Thymus (tissue), 11 donors: ENCODE measurements at regions not wholly inside any gene's neighbourhood (a gene's known extent, or its start where the extent isn't known, plus 50 kb on each side); places are given as distances from the start of the nearest gene placed in this dataset.

ENCODE experiments used
- DNase-seq, 9 donors: peaks; one replicate each; pipeline ENCODE4 v3.0.0-alpha.2; 2013; ENCODE audit warnings: low spot score in 9 of 9, low read depth in 6 of 9, missing footprints in 1 of 9
- H3K27ac ChIP-seq, 2 donors: one replicate each; pipeline ENCODE4 v1.5.1; 2013; ENCODE audit warnings: control low read depth in 1 of 2, low read depth in 1 of 2, low read length in 1 of 2, mild to moderate bottlenecking in 1 of 2, moderate library complexity in 1 of 2
- H3K27me3 ChIP-seq, 2 donors: one replicate each; pipeline ENCODE4 v1.5.1; 2013; ENCODE audit warnings: low read length in 1 of 2; ENCODE audit not compliant: control insufficient read depth in 2 of 2, insufficient read depth in 1 of 2
- H3K36me3 ChIP-seq, 2 donors: one replicate each; pipeline ENCODE4 v1.5.1; 2013; ENCODE audit warnings: low read length in 1 of 2, mild to moderate bottlenecking in 1 of 2, moderate library complexity in 1 of 2; ENCODE audit not compliant: control insufficient read depth in 2 of 2, insufficient read depth in 2 of 2
- H3K4me1 ChIP-seq, 2 donors: one replicate each; pipeline ENCODE4 v1.5.1; 2013; ENCODE audit warnings: low read length in 2 of 2; ENCODE audit not compliant: control insufficient read depth in 2 of 2, insufficient read depth in 2 of 2
- H3K4me3 ChIP-seq, 2 donors: one replicate each; pipeline ENCODE4 v1.5.1; 2013; ENCODE audit warnings: low read length in 2 of 2, control low read depth in 1 of 2, mild to moderate bottlenecking in 1 of 2
- H3K9me3 ChIP-seq, 2 donors: one replicate each; pipeline ENCODE4 v1.5.1; 2013; ENCODE audit warnings: low read length in 1 of 2, mild to moderate bottlenecking in 1 of 2; ENCODE audit not compliant: control insufficient read depth in 2 of 2, insufficient read depth in 1 of 2
- WGBS: extraction: QIAGEN DNeasy Blood & Tissue Kit; methylation state at CpG from one replicate; pipeline ENCODE4 v1.1.7; 2013; 5-methylcytosine and 5-hydroxymethylcytosine counted together
- donor health status: healthy.

- no peak for DNase-seq
- H3K27me3 ChIP-seq = no peaks in the 10 kb centered on the region
- H3K36me3 ChIP-seq = no peaks in the 10 kb centered on the region
- H3K4me3 ChIP-seq = no peak overlapping the region
- H3K9me3 ChIP-seq = no peaks in the 10 kb centered on the region
- no peaks in the 10 kb centered on the region for H3K4me1 ChIP-seq
- H3K27ac ChIP-seq = no peak overlapping the region
- 92% methylated on average over 8 of the region's 8 CpGs for WGBS
These were observed 94.7 kb downstream of the SYNE3 start for GRCh38 chr14:95421741-95422140.

GRCh38 chr14:95420060-95420459 lies 96.4 kb downstream of the SYNE3 start:
- WGBS = 98% methylated on average over 3 of the region's 3 CpGs
- Histone ChIP-seq H3K27me3 (no peaks in the 10 kb centered on the region), H3K4me1 (no peaks in the 10 kb centered on the region), H3K27ac (no peak overlapping the region), H3K9me3 (no peaks in the 10 kb centered on the region), H3K36me3 (no peaks in the 10 kb centered on the region), H3K4me3 (no peak overlapping the region)
- DNase-seq = no peak

GRCh38 chr14:95419569-95419968 lies 96.9 kb downstream of the SYNE3 start:
- 72% methylated on average over 4 of the region's 4 CpGs for WGBS
- no peaks in the 10 kb centered on the region for H3K36me3 ChIP-seq
- H3K27ac ChIP-seq = no peak overlapping the region
- H3K27me3 ChIP-seq = no peaks in the 10 kb centered on the region
- H3K9me3 ChIP-seq = no peaks in the 10 kb centered on the region
- no peak for DNase-seq
- H3K4me1 ChIP-seq = no peaks in the 10 kb centered on the region
- no peak overlapping the region for H3K4me3 ChIP-seq

GRCh38 chr14:95418858-95419257 lies 97.6 kb downstream of the SYNE3 start:
- H3K27me3 ChIP-seq = no peaks in the 10 kb centered on the region
- no peaks in the 10 kb centered on the region for H3K9me3 ChIP-seq
- no peaks in the 10 kb centered on the region for H3K36me3 ChIP-seq
- no peaks in the 10 kb centered on the region for H3K4me1 ChIP-seq
- 94% methylated on average over 3 of the region's 3 CpGs for WGBS
- no peak overlapping the region for H3K4me3 ChIP-seq
- no peak overlapping the region for H3K27ac ChIP-seq
- DNase-seq = no peak

GRCh38 chr14:95417492-95417891 lies 97.8 kb upstream of the CLMN start:
- Histone ChIP-seq H3K4me1 (no peaks in the 10 kb centered on the region), H3K36me3 (no peaks in the 10 kb centered on the region), H3K4me3 (no peak overlapping the region), H3K27ac (no peak overlapping the region), H3K9me3 (no peaks in the 10 kb centered on the region), H3K27me3 (no peaks in the 10 kb centered on the region)
- DNase-seq = no peak
- 97% methylated on average over 7 of the region's 7 CpGs for WGBS

GRCh38 chr14:95415993-95416392 lies 96.3 kb upstream of the CLMN start:
- H3K27ac ChIP-seq = no peak overlapping the region
- no peaks in the 10 kb centered on the region for H3K4me1 ChIP-seq
- WGBS = 98% methylated on average over 8 of the region's 8 CpGs
- no peak for DNase-seq
- H3K27me3 ChIP-seq = no peaks in the 10 kb centered on the region
- no peaks in the 10 kb centered on the region for H3K36me3 ChIP-seq
- H3K4me3 ChIP-seq = no peak overlapping the region
- no peaks in the 10 kb centered on the region for H3K9me3 ChIP-seq

GRCh38 chr14:95413289-95414215 lies 93.8 kb upstream of the CLMN start:
- H3K4me3 ChIP-seq = no peak overlapping the region
- 86% methylated on average over 11 of the region's 11 CpGs for WGBS
- no peak for DNase-seq
- H3K27me3 ChIP-seq = no peaks in the 10 kb centered on the region
- no peaks in the 10 kb centered on the region for H3K9me3 ChIP-seq
- no peaks in the 10 kb centered on the region for H3K36me3 ChIP-seq
- no peaks in the 10 kb centered on the region for H3K4me1 ChIP-seq
- H3K27ac ChIP-seq = no peak overlapping the region

GRCh38 chr14:95410838-95411237 lies 91.1 kb upstream of the CLMN start:
- H3K27me3 ChIP-seq = no peaks in the 10 kb centered on the region
- 75% methylated on average over 2 of the region's 2 CpGs for WGBS
- no peak overlapping the region for H3K27ac ChIP-seq
- no peaks in the 10 kb centered on the region for H3K36me3 ChIP-seq
- no peaks in the 10 kb centered on the region for H3K4me1 ChIP-seq
- H3K4me3 ChIP-seq = no peak overlapping the region
- no peaks in the 10 kb centered on the region for H3K9me3 ChIP-seq
- DNase-seq = no peak

- 85% methylated on average over 12 of the region's 12 CpGs for WGBS
- no peaks in the 10 kb centered on the region for H3K36me3 ChIP-seq
- no peak overlapping the region for H3K4me3 ChIP-seq
- H3K27ac ChIP-seq = no peak overlapping the region
- no peak for DNase-seq
- H3K9me3 ChIP-seq = no peaks in the 10 kb centered on the region
- H3K4me1 ChIP-seq = no peaks in the 10 kb centered on the region
- H3K27me3 ChIP-seq = no peaks in the 10 kb centered on the region
These were observed 90.0 kb upstream of the CLMN start for GRCh38 chr14:95409477-95410272.
